ENCODE measurements at regions not wholly inside any gene's neighbourhood (a gene's known extent, or its start where the extent isn't known, plus 50 kb on each side); places are given as distances from the start of the nearest gene placed in this dataset.
A peak's percentile ranks its signal among the peaks of the same experiment; 100 is the strongest.
"Not testable (repeated sequence)": the region's sequence is repeated elsewhere in the genome, so short reads cannot be mapped to it uniquely, and the experiment has no call there.

GRCh38 chr15:25067725-25068309, 113.0 kb downstream of the SNRPN start:
- DNase-seq: no peak

- DNase-seq: no peak
Observed at GRCh38 chr15:25068696-25069095, 113.9 kb downstream of the SNRPN start.

DNA sequence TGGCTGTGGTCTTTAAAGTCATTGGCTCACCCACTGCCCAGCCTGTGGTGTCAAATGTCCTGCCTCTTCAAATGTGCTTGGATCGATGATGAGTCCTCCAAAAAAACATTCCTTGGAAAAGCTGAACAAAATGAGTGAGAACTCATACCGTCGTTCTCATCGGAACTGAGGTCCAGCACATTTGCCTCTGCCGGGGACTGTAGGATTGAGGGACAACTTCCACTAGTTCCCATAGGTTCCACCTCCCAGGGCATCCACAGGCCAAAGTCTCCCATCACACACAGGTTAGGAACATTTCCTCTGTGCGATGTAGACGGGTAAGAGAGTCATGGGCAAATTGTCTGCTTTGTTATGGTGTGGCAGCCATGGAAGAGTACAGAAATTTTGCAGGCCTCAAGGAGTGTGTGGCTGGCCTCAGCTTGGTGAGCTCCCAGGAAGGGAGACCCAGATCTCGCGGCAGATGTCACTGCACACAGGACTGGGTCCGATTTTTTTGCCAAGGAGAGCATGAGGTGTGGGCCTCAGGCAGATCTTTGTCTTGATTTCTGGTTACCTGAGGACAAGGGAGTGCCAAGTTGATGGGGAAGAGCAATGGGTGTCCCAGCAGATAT, 115.7 kb downstream of the SNRPN start:
- no peak for DNase-seq

DNA sequence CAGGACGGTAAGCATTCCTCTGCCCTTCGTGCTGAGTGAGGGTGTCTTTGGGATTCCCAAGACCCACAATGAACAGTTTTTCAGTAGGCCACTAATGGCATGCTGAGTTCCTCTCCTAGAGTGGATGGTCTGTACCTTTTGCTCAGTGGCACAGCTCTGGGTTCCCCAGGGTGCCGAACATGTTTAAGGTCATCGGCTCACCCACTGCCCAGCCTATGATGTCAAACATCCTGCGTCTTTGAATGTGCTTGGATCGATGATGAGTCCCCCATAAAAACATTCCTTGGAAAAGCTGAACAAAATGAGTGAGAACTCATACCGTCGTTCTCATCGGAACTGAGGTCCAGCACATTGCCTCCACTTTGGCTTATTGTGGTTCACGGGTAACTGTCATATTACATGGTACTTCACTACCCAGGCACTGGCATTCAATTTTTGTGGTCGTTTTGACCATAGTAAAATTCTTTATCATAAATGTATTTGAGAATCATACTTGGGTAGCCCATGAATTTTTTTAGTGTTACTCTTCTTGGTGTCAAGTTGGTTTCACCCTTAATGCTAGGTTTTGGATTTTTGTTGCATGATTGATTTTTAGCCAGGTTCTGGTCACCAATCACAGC, 118.2 kb downstream of the SNRPN start:
- no peak for DNase-seq

- DNase-seq: no peak
Observed at GRCh38 chr15:25087137-25087536, 132.3 kb downstream of the SNRPN start.

GRCh38 chr15:25088261-25088790, 133.5 kb downstream of the SNRPN start:
- DNase-seq: no peak

DNA sequence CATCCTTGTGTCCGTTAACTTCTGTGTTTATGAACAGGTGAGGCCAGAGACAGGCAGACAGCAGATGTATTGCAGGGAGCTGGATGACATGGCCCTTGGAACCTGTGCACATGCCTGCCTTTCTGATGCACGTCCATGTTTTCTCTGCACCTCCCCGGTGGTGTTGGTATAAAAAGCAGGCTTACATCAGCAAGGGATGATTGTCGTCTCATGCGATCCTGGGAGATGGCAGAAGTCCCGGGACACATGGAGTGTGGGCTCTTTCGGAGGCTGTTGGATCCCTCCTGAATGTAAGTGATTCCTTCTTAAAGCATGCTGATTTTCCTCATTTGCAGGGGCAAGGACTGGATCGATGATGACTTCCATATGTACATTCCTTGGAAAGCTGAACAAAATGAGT, 134.8 kb downstream of the SNRPN start:
- DNase-seq: no peak

GRCh38 chr15:25090073-25090733, 135.4 kb downstream of the SNRPN start:
- DNase-seq: no peak

GRCh38 chr15:25091421-25092158, 136.8 kb downstream of the SNRPN start:
- DNase-seq: no peak

- DNase-seq: no peak
Observed at GRCh38 chr15:25092661-25093060, 137.9 kb downstream of the SNRPN start.

- no peak for DNase-seq
Observed at GRCh38 chr15:25093455-25094029, 138.8 kb downstream of the SNRPN start.

- no peak for DNase-seq
Observed at GRCh38 chr15:25094066-25094465, 139.3 kb downstream of the SNRPN start.

DNA sequence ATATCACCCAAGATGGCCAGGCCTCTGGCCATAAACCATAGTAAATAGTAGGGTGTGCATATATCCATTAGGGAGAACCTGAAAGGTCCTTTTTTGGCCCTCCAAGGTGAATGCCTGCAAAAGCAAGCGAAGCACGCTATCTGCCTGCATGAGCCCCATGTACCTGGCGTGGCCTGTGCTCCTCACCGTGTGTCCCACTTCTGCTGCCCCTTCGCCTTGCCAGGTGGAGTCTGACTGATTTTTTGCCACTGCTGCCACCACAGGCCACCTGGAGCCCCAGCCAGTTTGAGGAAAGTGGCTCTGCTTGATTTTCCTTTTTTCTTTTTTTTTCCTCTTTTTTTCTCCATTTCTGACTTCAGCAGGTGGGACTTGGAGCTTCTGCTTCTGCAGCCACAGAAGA, 139.7 kb downstream of the SNRPN start:
- DNase-seq: no peak

- DNase-seq: no peak
Observed at GRCh38 chr15:25095179-25095578, 140.4 kb downstream of the SNRPN start.

DNA sequence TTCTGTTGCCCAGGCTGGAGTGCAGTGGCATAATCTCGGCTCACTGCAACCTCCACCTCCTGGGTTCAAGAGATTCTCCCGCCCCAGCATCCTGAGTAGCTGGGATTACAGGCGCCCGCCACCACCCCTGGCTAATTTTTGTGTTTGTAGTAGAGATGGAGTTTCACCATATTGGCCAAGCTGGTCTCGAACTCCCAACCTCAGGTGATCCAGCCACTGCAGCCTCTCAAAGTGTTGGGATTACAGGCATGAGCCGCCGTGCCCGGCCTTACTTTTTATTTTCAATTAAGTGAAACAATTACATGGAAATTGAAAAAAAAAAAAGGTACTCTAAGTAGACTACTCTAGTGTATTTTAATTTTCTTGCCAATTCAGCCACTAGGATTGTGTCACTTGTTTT, 145.2 kb downstream of the SNRPN start:
- not testable (repeated sequence) for DNase-seq

DNA sequence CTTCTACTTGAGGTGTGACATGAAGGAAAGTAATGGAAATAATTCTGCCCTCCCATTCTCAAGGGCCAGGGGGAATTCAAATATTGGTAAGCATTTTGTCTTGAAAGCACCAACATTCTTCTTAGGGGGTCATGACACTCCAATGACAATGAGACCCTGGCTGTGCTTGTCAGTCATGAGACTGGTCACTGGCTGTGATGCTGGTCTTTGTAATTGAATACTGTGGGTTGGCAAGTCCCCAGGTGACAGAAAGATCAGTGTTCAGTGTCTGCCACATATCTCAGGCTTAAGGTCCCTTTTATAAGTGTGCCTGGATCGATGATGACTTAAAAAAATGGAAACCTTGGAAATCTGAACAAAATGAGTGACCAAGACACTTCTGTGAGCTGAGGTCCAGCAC, 151.4 kb downstream of the SNRPN start:
- DNase-seq: no peak

- no peak for DNase-seq
Observed at GRCh38 chr15:25133804-25134203, 179.0 kb downstream of the SNRPN start.

DNA sequence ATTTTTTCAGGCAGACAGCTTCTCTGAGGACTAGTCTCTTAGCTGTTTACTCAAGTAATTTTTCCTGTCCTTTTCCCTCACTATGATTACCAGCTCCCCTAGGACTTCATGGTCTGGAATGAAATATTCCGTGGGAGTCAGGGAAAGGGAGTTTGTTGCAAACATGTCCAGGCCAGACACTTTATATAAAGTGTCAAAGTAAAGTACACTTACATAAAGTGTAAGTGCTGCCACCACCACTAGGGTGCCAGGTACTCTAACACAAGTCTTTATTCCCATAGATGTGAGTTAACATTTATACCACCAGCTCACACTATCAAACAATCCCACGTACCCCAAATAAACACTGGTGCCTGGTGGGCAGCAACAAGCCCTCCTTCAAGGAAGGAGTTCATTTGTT, 179.8 kb downstream of the SNRPN start:
- DNase-seq: no peak

- no peak for DNase-seq
Observed at GRCh38 chr15:25136119-25136518, 181.3 kb downstream of the SNRPN start.

GRCh38 chr15:25137013-25137412, 182.2 kb downstream of the SNRPN start:
- no peak for DNase-seq

DNA sequence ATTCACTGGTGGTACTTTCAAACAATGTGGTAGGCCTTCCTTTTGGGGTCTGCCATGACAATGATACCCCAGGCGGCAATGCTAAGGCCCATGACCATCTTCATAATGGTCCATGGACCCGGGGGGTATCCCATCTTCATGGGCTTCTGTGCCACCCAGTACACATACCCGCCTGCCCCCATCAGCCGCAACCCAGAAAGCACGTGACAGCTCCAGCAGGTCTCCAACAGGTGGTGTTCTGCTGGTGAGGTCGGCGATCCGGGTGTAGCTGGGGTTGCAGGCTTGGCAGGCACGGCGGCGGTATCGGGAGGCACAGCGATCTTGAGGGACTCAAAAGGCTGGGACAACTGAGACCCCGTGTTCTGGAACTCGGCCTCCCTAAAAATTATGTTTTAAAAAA, 214.5 kb downstream of the SNRPN start:
- peak in 2 of 5 experiments; percentile 1 for DNase-seq

DNA sequence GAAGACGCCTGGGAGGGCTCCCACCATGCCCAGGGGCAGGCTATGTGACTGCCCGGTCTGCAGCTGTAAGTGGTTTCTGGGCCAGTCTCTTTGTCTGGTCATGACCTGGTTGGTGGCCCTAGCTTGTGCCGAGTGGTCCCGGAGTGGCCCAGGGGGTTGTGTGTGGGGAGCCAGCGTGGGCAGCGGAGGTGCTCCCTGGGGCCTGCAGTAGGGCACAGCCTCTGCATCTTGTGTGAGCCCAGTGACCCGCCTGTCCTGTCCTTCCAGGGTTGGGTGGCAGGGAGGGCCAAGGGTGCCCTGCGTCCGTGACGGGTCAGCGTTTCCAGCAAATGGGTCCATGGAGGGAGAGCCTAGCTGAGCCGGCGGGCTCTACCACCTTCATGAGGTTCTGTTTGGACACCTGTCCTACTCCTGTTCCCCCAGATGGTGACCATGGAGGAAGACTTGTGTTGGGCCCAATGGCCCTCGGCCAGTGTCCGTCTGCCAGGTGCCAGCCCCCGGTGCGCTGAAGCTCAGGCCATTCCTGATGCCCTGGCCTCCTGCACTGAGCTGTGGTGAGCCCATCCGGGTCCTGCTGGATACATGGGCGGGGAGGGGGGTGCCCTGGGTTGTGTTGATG, 215.4 kb downstream of the SNRPN start:
- DNase-seq: peak in 2 of 5 experiments; percentile 0 to 2

Data from T-helper 2 cell (primary cell).